BE2C (cell line): ENCODE measurements at regions not wholly inside any gene's neighbourhood (a gene's known extent, or its start where the extent isn't known, plus 50 kb on each side); places are given as distances from the start of the nearest gene placed in this dataset.

Experiments
- DNase-seq: peaks from one replicate; pipeline ENCODE4 v3.0.0-alpha.2; 2020
- H3K27me3 ChIP-seq: fragments of 250-450 bp; sonication (Bioruptor Pico); 2 replicates; pipeline ENCODE4 v1.5.1; 2020; ENCODE audit warnings: mild to moderate bottlenecking
- H3K36me3 ChIP-seq: fragments of 250-450 bp; sonication (Bioruptor Pico); 2 replicates; pipeline ENCODE4 v1.5.1; 2020; ENCODE audit warnings: mild to moderate bottlenecking
- H3K4me1 ChIP-seq: fragments of 250-450 bp; sonication (Bioruptor Pico); 2 replicates; pipeline ENCODE4 v1.5.1; 2020
- H3K4me3 ChIP-seq: 2 replicates; pipeline ENCODE4 v1.5.1; 2011; ENCODE audit warnings: low read depth, low read length
- H3K9me3 ChIP-seq: fragments of 250-450 bp; sonication (Bioruptor Pico); 2 replicates; pipeline ENCODE4 v1.5.1; 2020
- CTCF ChIP-seq: IDR thresholded peaks from 2 replicates; pipeline ENCODE4 v1.5.1; 2012; ENCODE audit warnings: mild to moderate bottlenecking, low read depth, low read length

- H3K36me3 ChIP-seq = no peaks in the 10 kb centered on the region
- TF ChIP-seq CTCF = no peak
- H3K4me1 ChIP-seq = peaks cover 7% of the 10 kb centered on the region; the same call in 1 of the 2 replicates
- no peaks in the 10 kb centered on the region for H3K9me3 ChIP-seq
- DNase-seq = no peak
- H3K27me3 ChIP-seq = no peaks in the 10 kb centered on the region
- no peak overlapping the region for H3K4me3 ChIP-seq
These were observed 152.5 kb downstream of the MRPL14 start for GRCh38 chr6:43974643-43975230.

GRCh38 chr6:43973357-43973756 is 153.9 kb downstream of the MRPL14 start:
- Histone ChIP-seq H3K27me3 (no peaks in the 10 kb centered on the region), H3K4me1 (peaks cover 20% of the 10 kb centered on the region), H3K4me3 (no peak overlapping the region), H3K36me3 (no peaks in the 10 kb centered on the region), H3K9me3 (no peaks in the 10 kb centered on the region)
- no peak for TF ChIP-seq CTCF
- no peak for DNase-seq

- Histone ChIP-seq H3K36me3 (no peaks in the 10 kb centered on the region), H3K27me3 (no peaks in the 10 kb centered on the region), H3K4me3 (no peak overlapping the region), H3K4me1 (peaks cover 24% of the 10 kb centered on the region), H3K9me3 (no peaks in the 10 kb centered on the region)
- no peak for TF ChIP-seq CTCF
- no peak for DNase-seq
These were observed 154.3 kb downstream of the MRPL14 start for GRCh38 chr6:43972913-43973300.

GRCh38 chr6:43972179-43972912 is 154.9 kb downstream of the MRPL14 start:
- DNase-seq = no peak
- Histone ChIP-seq H3K4me1 (peaks cover 24% of the 10 kb centered on the region), H3K27me3 (no peaks in the 10 kb centered on the region), H3K9me3 (no peaks in the 10 kb centered on the region), H3K4me3 (no peak overlapping the region), H3K36me3 (no peaks in the 10 kb centered on the region)
- TF ChIP-seq CTCF = no peak

GRCh38 chr6:43971776-43972126 is 155.5 kb downstream of the MRPL14 start:
- DNase-seq = no peak
- Histone ChIP-seq H3K4me1 (peaks cover 24% of the 10 kb centered on the region), H3K36me3 (no peaks in the 10 kb centered on the region), H3K9me3 (no peaks in the 10 kb centered on the region), H3K4me3 (no peak overlapping the region), H3K27me3 (no peaks in the 10 kb centered on the region)
- TF ChIP-seq CTCF = no peak

GRCh38 chr6:43970913-43971775 is 156.1 kb downstream of the MRPL14 start:
- DNase-seq = no peak
- Histone ChIP-seq H3K4me1 (peaks cover 24% of the 10 kb centered on the region), H3K36me3 (no peaks in the 10 kb centered on the region), H3K27me3 (no peaks in the 10 kb centered on the region), H3K4me3 (no peak overlapping the region), H3K9me3 (no peaks in the 10 kb centered on the region)
- TF ChIP-seq CTCF = no peak
